ENCODE measurements at regions not wholly inside any gene's neighbourhood (a gene's known extent, or its start where the extent isn't known, plus 50 kb on each side); places are given as distances from the start of the nearest gene placed in this dataset.

DNA sequence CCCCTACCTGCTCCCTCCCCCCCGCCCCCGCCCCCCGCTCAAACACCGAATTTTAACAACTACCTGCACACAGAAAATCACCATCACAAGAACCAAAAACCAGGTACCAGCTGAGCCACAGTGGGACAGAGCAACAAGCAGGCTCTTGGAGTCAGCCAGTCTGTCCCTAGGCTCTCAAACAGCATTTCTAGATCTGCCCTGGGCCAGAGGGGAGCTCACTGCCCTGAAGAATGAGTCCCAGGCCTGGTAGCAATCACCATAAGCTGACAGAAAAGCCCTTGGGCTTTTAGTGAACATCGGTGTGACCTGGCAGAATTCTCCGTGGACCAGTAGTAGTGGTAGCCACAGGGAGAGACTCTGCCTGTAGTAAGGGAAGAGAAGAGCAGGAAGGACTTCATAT lies 58.3 kb downstream of the C11orf87 start:
- Mint-ChIP-seq H3K27me3 (no peaks in the 10 kb centered on the region), H3K4me1 (ENCODE audit: low read depth) (no peaks in the 10 kb centered on the region), H3K4me3 (no peak overlapping the region), H3K9me3 (ENCODE audit: low read depth) (peaks cover 6% of the 10 kb centered on the region), H3K36me3 (no peaks in the 10 kb centered on the region), H3K27ac (no peak overlapping the region)

GRCh38 chr11:109486129-109486528 lies 64.1 kb downstream of the C11orf87 start:
- Mint-ChIP-seq H3K4me1 (ENCODE audit: low read depth) (no peaks in the 10 kb centered on the region), H3K27ac (no peak overlapping the region), H3K9me3 (ENCODE audit: low read depth) (peaks cover 5% of the 10 kb centered on the region), H3K4me3 (no peak overlapping the region), H3K36me3 (no peaks in the 10 kb centered on the region), H3K27me3 (no peaks in the 10 kb centered on the region)

DNA sequence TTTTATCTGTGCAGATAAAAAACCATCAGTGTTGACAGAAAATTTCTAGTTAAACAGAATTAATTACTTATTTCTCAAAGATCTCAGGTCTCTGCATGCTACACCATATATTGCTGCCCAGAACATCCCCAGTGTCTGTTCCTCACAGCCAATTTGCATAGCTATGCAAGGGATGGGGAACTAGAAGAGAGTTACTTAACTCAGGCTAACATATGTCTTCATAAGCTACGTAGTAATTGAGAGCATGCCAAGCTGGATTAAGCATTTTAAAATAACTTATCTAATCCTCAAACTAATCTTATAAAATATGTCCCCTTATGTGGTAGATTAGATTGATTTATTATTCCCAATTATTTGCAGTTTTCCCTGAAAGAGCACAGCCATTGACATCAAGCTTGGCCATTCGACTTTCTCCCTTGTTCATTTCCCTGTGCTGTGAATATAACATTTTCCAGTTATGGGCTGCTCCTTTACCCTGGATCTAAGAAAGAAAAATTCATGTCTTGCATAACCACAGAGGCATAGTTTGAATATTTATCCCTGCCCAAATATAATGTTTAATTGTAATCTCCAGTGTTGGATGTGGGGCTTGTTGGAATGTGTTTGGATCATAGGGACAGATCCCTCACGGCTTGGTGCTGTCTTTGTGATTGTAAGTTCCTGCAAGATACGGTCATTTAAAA lies 69.1 kb downstream of the C11orf87 start:
- Mint-ChIP-seq H3K9me3 (ENCODE audit: low read depth) (peaks cover 1% of the 10 kb centered on the region), H3K4me3 (no peak overlapping the region), H3K27ac (no peak overlapping the region), H3K4me1 (ENCODE audit: low read depth) (no peaks in the 10 kb centered on the region), H3K27me3 (no peaks in the 10 kb centered on the region), H3K36me3 (no peaks in the 10 kb centered on the region)

- no peak overlapping the region for H3K27ac Mint-ChIP-seq
- H3K4me3 Mint-ChIP-seq: no peak overlapping the region
- H3K27me3 Mint-ChIP-seq: no peaks in the 10 kb centered on the region
- H3K4me1 Mint-ChIP-seq (ENCODE audit: low read depth): no peaks in the 10 kb centered on the region
- H3K9me3 Mint-ChIP-seq (ENCODE audit: low read depth): no peaks in the 10 kb centered on the region
- no peaks in the 10 kb centered on the region for H3K36me3 Mint-ChIP-seq
Observed at GRCh38 chr11:109506115-109506514, 84.1 kb downstream of the C11orf87 start.

DNA sequence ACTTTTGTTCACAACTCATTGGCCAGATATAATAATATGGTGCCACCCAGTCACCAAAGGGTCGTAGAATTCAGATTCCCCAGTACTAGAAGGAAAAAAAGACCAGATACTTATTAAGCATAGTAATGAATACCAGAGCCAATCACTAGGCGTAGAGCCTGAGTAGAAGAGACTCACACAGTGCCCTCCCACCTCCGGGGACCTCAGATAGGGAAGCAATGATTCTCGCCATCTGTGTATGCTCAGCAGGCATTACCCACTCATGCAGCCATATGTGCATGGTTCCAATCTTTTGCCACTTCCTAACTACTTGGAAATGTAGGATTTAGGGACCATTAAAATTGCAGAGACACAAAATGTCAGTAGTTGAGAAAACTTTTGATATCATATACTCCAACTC lies 85.3 kb downstream of the C11orf87 start:
- Mint-ChIP-seq H3K27ac (no peak overlapping the region), H3K36me3 (no peaks in the 10 kb centered on the region), H3K27me3 (no peaks in the 10 kb centered on the region), H3K4me1 (ENCODE audit: low read depth) (no peaks in the 10 kb centered on the region), H3K9me3 (ENCODE audit: low read depth) (no peaks in the 10 kb centered on the region), H3K4me3 (no peak overlapping the region)

GRCh38 chr11:109507836-109508561 lies 86.0 kb downstream of the C11orf87 start:
- no peaks in the 10 kb centered on the region for H3K36me3 Mint-ChIP-seq

DNA sequence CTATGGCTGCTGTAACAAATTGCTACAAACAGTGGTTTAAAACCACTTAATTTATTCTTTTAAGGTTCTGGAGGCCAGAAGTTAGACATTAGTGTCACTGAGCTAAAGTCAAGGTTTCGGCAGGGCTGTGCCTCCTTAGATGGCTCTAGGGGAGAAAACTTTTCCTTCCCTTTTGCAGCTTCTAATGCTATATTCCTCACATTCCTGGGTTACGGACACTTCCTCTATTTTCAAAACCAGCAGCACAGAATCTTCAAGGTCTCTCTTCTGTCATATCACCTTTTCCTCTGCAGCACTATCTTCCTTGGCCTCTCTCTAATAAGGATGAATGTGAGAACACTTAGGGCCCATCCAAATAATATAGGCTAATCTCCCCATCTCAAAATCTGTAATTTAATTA lies 87.0 kb downstream of the C11orf87 start:
- Mint-ChIP-seq H3K4me1 (ENCODE audit: low read depth) (no peaks in the 10 kb centered on the region), H3K36me3 (no peaks in the 10 kb centered on the region), H3K4me3 (no peak overlapping the region), H3K27ac (no peak overlapping the region), H3K9me3 (ENCODE audit: low read depth) (no peaks in the 10 kb centered on the region), H3K27me3 (no peaks in the 10 kb centered on the region)

More at GRCh38 chr11:109507836-109508561, 86.0 kb downstream of the C11orf87 start:
- H3K27me3 Mint-ChIP-seq: no peaks in the 10 kb centered on the region
- H3K4me1 Mint-ChIP-seq (ENCODE audit: low read depth): no peaks in the 10 kb centered on the region
- H3K9me3 Mint-ChIP-seq (ENCODE audit: low read depth): no peaks in the 10 kb centered on the region
- no peak overlapping the region for H3K27ac Mint-ChIP-seq
- no peak overlapping the region for H3K4me3 Mint-ChIP-seq

GRCh38 chr11:109510316-109510715 lies 88.3 kb downstream of the C11orf87 start:
- Mint-ChIP-seq H3K27ac (no peak overlapping the region), H3K4me3 (no peak overlapping the region), H3K36me3 (no peaks in the 10 kb centered on the region), H3K9me3 (ENCODE audit: low read depth) (peaks cover 8% of the 10 kb centered on the region), H3K4me1 (ENCODE audit: low read depth) (no peaks in the 10 kb centered on the region), H3K27me3 (no peaks in the 10 kb centered on the region)

- Mint-ChIP-seq H3K9me3 (ENCODE audit: low read depth) (peaks cover 8% of the 10 kb centered on the region), H3K4me3 (no peak overlapping the region), H3K4me1 (ENCODE audit: low read depth) (no peaks in the 10 kb centered on the region), H3K27me3 (no peaks in the 10 kb centered on the region), H3K36me3 (no peaks in the 10 kb centered on the region), H3K27ac (no peak overlapping the region)
Observed at GRCh38 chr11:109511598-109511997, 89.6 kb downstream of the C11orf87 start.

DNA sequence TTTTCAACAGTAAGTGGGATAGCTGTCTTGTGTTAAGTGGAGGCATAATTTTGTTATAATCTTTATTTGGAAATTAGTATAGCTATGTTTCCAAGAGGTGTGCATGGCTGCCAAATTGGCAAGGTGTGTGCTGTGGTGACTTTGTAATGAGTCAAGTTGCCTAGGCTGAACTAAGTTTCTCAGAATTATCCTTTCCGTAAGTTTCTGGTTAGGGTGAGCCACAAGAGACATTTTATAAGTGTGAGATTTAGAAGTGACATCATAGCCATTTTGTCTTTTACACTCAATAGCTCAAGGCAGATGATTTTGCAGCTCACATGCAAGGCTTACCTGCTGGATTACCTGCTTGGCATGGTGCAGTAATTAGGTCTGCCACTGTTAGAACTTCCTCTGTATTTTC lies 90.3 kb downstream of the C11orf87 start:
- no peak overlapping the region for H3K27ac Mint-ChIP-seq
- H3K27me3 Mint-ChIP-seq: no peaks in the 10 kb centered on the region

GRCh38 chr11:109512680-109513079 lies 90.7 kb downstream of the C11orf87 start:
- Mint-ChIP-seq H3K4me3 (no peak overlapping the region), H3K27me3 (no peaks in the 10 kb centered on the region), H3K4me1 (ENCODE audit: low read depth) (no peaks in the 10 kb centered on the region), H3K36me3 (no peaks in the 10 kb centered on the region), H3K27ac (no peak overlapping the region), H3K9me3 (ENCODE audit: low read depth) (peaks cover 8% of the 10 kb centered on the region)

More for the DNA sequence above, 90.3 kb downstream of the C11orf87 start:
- H3K4me3 Mint-ChIP-seq: no peak overlapping the region
- H3K9me3 Mint-ChIP-seq (ENCODE audit: low read depth): peaks cover 8% of the 10 kb centered on the region
- H3K4me1 Mint-ChIP-seq (ENCODE audit: low read depth): no peaks in the 10 kb centered on the region
- no peaks in the 10 kb centered on the region for H3K36me3 Mint-ChIP-seq

- H3K4me1 Mint-ChIP-seq (ENCODE audit: low read depth): no peaks in the 10 kb centered on the region
- H3K36me3 Mint-ChIP-seq: no peaks in the 10 kb centered on the region
- no peak overlapping the region for H3K27ac Mint-ChIP-seq
- H3K27me3 Mint-ChIP-seq: no peaks in the 10 kb centered on the region
- H3K4me3 Mint-ChIP-seq: no peak overlapping the region
- H3K9me3 Mint-ChIP-seq (ENCODE audit: low read depth): peaks cover 8% of the 10 kb centered on the region
Observed at GRCh38 chr11:109514313-109515018, 92.5 kb downstream of the C11orf87 start.

DNA sequence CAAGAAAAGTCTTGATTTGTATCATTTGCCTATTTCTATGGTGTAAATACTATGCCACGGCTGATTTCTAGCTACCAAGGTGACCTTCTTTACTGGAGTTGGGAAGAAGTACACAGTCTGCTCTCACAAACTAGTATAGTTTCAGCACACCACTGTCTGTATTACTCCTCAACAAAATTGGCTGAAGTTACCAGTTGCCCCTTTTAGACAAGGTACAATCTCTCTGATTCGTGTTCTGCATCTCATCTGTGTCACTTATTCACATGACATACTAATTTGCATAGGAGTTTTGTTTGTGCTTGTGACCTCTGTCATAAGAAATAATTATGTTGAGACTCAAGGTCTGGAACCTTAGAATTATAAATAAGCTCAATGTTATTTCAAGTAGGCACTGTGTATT lies 97.3 kb downstream of the C11orf87 start:
- H3K36me3 Mint-ChIP-seq: no peaks in the 10 kb centered on the region
- H3K27me3 Mint-ChIP-seq: no peaks in the 10 kb centered on the region
- H3K9me3 Mint-ChIP-seq (ENCODE audit: low read depth): peaks cover 5% of the 10 kb centered on the region
- no peak overlapping the region for H3K4me3 Mint-ChIP-seq
- H3K27ac Mint-ChIP-seq: no peak overlapping the region
- H3K4me1 Mint-ChIP-seq (ENCODE audit: low read depth): no peaks in the 10 kb centered on the region

DNA sequence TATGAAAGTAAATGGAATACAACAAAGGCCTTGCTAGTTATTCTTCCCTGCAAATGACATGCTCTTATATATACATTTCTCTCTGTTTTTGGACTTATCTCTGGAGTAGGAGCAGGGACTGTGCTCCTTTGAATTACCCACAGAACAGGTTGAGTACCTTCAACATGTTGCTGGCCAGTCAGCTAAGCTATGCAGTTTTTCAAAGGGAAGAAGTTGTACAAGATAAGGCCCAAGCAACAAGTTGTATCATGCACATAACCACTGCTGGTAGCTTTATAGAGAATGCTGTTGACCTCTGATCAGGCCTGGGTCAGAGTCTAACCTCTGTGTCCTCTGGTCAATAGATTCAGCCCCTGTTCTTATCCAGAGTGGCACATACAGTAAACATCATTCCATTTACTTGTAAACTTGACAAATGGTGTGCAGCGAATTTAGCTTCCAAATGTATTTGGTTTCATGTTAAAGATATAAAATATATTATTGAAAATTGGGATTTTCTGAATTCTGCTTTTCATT lies 99.6 kb downstream of the C11orf87 start:
- Mint-ChIP-seq H3K27me3 (no peaks in the 10 kb centered on the region), H3K9me3 (ENCODE audit: low read depth) (no peaks in the 10 kb centered on the region), H3K36me3 (no peaks in the 10 kb centered on the region), H3K4me1 (ENCODE audit: low read depth) (no peaks in the 10 kb centered on the region), H3K27ac (no peak overlapping the region), H3K4me3 (no peak overlapping the region)

DNA sequence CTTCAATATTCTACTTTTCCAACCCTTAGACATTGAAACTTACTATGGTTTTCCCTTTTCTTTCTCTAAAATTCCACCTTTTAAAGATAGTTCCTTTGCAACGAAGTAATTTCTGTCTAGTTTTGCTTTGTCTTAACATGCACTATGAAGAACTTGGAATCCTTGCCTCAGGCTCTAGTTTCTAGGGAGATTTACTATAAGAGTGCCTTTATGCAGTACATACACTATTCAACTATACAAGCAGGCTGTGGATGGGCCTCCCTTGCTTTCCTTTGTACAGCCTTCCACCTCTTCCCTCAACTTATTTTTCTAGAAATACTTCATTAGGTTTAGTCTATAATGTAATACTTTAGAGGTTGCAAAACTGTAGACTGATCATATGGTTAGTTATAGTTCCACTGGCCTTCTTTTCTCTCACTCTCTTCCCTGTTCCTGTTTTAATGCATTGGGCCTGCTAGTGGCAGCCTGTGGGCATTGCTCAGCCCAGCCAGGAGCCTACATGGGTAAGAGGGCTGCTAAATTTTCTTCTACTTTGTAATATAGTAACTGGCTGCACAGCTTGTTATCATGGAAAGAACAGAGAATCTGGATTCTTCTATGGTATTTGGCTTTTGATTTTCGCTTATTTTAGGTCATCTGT lies 100.2 kb downstream of the C11orf87 start:
- H3K36me3 Mint-ChIP-seq: no peaks in the 10 kb centered on the region
- no peak overlapping the region for H3K4me3 Mint-ChIP-seq
- H3K4me1 Mint-ChIP-seq (ENCODE audit: low read depth): no peaks in the 10 kb centered on the region
- no peaks in the 10 kb centered on the region for H3K9me3 Mint-ChIP-seq (ENCODE audit: low read depth)
- no peaks in the 10 kb centered on the region for H3K27me3 Mint-ChIP-seq
- H3K27ac Mint-ChIP-seq: no peak overlapping the region
